ENCODE measurements at regions not wholly inside any gene's neighbourhood (a gene's known extent, or its start where the extent isn't known, plus 50 kb on each side); places are given as distances from the start of the nearest gene placed in this dataset.

DNA sequence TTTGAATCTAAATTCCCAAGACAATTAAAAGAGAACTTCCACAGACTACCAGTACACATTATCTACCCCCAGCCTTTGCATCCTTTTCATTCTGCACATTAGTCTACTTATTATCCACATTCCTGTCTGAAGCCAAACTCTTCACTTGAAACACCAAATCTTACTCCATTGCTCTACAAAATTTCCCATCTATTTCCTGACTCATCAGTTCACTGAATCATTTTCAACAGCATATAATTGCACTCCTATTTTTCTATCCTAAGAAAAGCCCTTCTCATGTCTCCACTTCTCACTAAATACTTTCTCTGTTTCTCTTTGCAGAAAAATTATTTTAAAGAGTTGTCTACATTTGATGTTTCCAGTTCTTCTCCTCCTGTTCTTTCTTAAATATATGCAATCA, 239.4 kb upstream of the FERMT1 start:
- Mint-ChIP-seq H3K27ac (ENCODE audit: unreplicated experiment) (no peak overlapping the region), H3K4me1 (no peaks in the 10 kb centered on the region), H3K36me3 (ENCODE audit: low read depth) (no peaks in the 10 kb centered on the region), H3K9me3 (peaks cover 2% of the 10 kb centered on the region), H3K27me3 (ENCODE audit: low read depth) (no peaks in the 10 kb centered on the region), H3K4me3 (no peak overlapping the region)
- TF ChIP-seq, protein P1, sequence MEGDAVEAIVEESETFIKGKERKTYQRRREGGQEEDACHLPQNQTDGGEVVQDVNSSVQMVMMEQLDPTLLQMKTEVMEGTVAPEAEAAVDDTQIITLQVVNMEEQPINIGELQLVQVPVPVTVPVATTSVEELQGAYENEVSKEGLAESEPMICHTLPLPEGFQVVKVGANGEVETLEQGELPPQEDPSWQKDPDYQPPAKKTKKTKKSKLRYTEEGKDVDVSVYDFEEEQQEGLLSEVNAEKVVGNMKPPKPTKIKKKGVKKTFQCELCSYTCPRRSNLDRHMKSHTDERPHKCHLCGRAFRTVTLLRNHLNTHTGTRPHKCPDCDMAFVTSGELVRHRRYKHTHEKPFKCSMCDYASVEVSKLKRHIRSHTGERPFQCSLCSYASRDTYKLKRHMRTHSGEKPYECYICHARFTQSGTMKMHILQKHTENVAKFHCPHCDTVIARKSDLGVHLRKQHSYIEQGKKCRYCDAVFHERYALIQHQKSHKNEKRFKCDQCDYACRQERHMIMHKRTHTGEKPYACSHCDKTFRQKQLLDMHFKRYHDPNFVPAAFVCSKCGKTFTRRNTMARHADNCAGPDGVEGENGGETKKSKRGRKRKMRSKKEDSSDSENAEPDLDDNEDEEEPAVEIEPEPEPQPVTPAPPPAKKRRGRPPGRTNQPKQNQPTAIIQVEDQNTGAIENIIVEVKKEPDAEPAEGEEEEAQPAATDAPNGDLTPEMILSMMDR (conservative IDR thresholded peaks at IDR 0.05): no peak
- DNase-seq (ENCODE audit: low read depth, low spot score): no peak

DNA sequence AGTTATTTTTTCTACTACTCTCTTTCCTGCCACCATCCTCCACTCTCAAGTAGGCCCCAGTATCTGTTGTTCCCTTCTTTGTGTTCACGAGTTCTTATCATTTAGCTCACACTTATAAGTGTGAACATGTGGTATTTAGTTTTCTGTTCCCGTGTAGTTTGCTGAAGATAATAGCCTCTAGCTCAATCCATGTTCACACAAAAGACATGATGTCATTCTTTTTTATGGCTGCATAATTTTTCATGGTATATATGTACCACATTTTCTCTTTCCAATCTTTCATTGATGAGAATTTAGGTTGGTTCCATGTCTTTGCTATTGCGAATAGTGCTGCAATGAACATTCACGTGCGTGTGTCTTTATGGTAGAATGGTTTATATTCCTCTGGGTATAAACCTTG, 237.9 kb upstream of the FERMT1 start:
- H3K27me3 Mint-ChIP-seq (ENCODE audit: low read depth): no peaks in the 10 kb centered on the region
- TF ChIP-seq, protein P1 (conservative IDR thresholded peaks at IDR 0.05): no peak
- H3K27ac Mint-ChIP-seq (ENCODE audit: unreplicated experiment): no peak overlapping the region
- no peaks in the 10 kb centered on the region for H3K9me3 Mint-ChIP-seq
- H3K4me3 Mint-ChIP-seq: no peak overlapping the region
- H3K4me1 Mint-ChIP-seq: no peaks in the 10 kb centered on the region
- H3K36me3 Mint-ChIP-seq (ENCODE audit: low read depth): no peaks in the 10 kb centered on the region
- DNase-seq (ENCODE audit: low read depth, low spot score): no peak

DNA sequence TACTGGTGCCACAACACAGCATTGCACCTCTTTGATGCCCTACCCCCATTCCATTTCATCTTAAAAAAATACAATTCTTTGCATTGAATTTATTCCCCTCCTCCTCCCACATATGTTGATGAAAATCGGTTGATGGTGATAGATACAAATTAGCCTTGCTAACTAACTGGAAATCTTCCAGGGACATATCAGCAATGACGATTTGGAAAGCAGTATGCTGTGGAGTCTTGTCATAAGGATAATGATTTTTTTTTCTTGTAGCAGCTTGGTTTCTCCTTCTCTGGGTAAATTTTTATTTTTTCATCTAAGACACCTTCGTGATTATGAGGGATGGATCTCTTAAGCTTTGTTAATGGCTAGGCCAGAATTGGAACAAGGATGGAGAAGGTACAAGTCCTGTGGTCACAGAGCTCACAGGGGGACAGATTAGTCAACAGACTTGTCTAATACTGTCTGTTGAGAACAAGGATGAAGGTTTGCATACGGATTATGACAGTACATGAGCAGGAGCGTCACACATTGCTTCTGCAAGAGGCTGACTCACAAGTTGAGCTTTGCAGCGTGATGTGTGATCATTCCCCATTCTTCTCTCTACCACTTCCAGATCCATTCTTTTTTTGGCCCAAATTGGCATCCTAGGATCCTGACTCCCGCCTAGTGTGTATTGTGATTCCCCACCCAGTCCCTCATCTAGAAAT, 233.1 kb upstream of the FERMT1 start:
- Mint-ChIP-seq H3K27me3 (ENCODE audit: low read depth) (no peaks in the 10 kb centered on the region), H3K4me1 (no peaks in the 10 kb centered on the region), H3K4me3 (no peak overlapping the region), H3K27ac (ENCODE audit: unreplicated experiment) (no peak overlapping the region), H3K36me3 (ENCODE audit: low read depth) (no peaks in the 10 kb centered on the region), H3K9me3 (no peaks in the 10 kb centered on the region)
- TF ChIP-seq, protein P1 (conservative IDR thresholded peaks at IDR 0.05): no peak
- DNase-seq (ENCODE audit: low read depth, low spot score): no peak

DNA sequence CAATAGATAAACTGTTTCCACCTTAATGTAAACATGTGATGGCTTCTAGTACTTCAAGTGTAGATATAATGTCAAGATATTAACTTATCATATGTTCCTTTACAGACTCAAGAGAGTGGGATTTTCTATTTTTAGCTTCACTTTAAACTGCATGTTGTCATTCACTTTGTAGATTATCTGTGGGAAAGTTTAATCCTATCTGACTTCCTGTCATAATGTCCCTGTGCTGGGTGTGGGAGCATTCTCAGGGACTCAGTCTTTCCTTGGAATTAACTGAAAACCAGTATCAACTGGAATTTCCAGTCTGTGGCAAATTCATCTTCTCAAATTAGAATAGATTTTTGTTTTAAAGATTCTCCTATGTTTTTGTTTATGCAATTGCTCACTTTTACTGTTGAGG, 226.1 kb upstream of the FERMT1 start:
- H3K9me3 Mint-ChIP-seq: no peaks in the 10 kb centered on the region
- no peaks in the 10 kb centered on the region for H3K36me3 Mint-ChIP-seq (ENCODE audit: low read depth)
- no peak for DNase-seq (ENCODE audit: low read depth, low spot score)
- H3K4me1 Mint-ChIP-seq: no peaks in the 10 kb centered on the region
- H3K27ac Mint-ChIP-seq (ENCODE audit: unreplicated experiment): no peak overlapping the region
- H3K27me3 Mint-ChIP-seq (ENCODE audit: low read depth): no peaks in the 10 kb centered on the region
- TF ChIP-seq, protein P1 (conservative IDR thresholded peaks at IDR 0.05): no peak
- H3K4me3 Mint-ChIP-seq: no peak overlapping the region

GRCh38 chr20:6347916-6348315, 225.1 kb upstream of the FERMT1 start:
- Mint-ChIP-seq H3K36me3 (ENCODE audit: low read depth) (no peaks in the 10 kb centered on the region), H3K4me3 (no peak overlapping the region), H3K27ac (ENCODE audit: unreplicated experiment) (no peak overlapping the region), H3K4me1 (no peaks in the 10 kb centered on the region), H3K9me3 (no peaks in the 10 kb centered on the region), H3K27me3 (ENCODE audit: low read depth) (no peaks in the 10 kb centered on the region)
- no peak for DNase-seq (ENCODE audit: low read depth, low spot score)
- TF ChIP-seq, protein P1 (conservative IDR thresholded peaks at IDR 0.05): no peak
